Keratinocyte (primary cell): ENCODE measurements at regions not wholly inside any gene's neighbourhood (a gene's known extent, or its start where the extent isn't known, plus 50 kb on each side); places are given as distances from the start of the nearest gene placed in this dataset.

Source experiments
- EZH2 ChIP-seq: IDR thresholded peaks from one replicate; pipeline ENCODE4 v1.6.1; 2012; ENCODE audit warnings: inconsistent platforms, mild to moderate bottlenecking, low read length, moderate library complexity
- TF ChIP-seq, protein P1 (sequence below), 3 experiments: IDR thresholded peaks in 1 of 3; conservative IDR thresholded peaks in 1 of 3; optimal IDR thresholded peaks in 1 of 3; 2 replicates in 2 of 3; 3 replicates in 1 of 3; pipeline versions ENCODE3 to v1.5.1; 2011; ENCODE audit warnings: low read length in 3 of 3, mild to moderate bottlenecking in 3 of 3, moderate library complexity in 2 of 3, control low read depth in 1 of 3, inconsistent platforms in 1 of 3; ENCODE audit not compliant: insufficient read depth in 2 of 3; ENCODE audit errors: extremely low read depth in 1 of 3

DNA sequence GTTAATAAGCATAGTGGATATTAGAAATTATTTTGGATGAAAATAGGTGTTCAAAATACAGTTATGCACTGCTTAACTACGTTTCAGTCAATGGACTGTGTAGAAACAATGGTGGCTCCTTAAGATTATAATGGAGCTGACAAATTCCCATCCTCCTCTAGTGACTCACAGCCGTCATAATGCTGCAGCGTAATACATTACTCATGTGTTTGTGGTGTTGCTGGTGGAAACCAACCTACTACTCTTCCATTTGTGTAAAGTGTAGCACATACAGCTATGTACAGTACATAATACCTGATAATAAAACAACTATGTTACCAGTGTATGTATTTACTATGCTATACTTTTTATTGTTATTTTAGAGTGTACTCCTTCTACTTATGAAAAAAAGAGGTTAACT, 111.2 kb upstream of the TMCC3 start:
- TF ChIP-seq, protein P1, sequence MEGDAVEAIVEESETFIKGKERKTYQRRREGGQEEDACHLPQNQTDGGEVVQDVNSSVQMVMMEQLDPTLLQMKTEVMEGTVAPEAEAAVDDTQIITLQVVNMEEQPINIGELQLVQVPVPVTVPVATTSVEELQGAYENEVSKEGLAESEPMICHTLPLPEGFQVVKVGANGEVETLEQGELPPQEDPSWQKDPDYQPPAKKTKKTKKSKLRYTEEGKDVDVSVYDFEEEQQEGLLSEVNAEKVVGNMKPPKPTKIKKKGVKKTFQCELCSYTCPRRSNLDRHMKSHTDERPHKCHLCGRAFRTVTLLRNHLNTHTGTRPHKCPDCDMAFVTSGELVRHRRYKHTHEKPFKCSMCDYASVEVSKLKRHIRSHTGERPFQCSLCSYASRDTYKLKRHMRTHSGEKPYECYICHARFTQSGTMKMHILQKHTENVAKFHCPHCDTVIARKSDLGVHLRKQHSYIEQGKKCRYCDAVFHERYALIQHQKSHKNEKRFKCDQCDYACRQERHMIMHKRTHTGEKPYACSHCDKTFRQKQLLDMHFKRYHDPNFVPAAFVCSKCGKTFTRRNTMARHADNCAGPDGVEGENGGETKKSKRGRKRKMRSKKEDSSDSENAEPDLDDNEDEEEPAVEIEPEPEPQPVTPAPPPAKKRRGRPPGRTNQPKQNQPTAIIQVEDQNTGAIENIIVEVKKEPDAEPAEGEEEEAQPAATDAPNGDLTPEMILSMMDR (optimal IDR thresholded peaks at IDR 0.05 in 1 of 3, IDR thresholded peaks at IDR 0.05 in 1 of 3, conservative IDR thresholded peaks at IDR 0.05 in 1 of 3; ENCODE audit: extremely low read depth in 1 of 3, insufficient read depth in 2 of 3, low read length in 3 of 3) = no peak
- no peak for TF ChIP-seq EZH2
